Ascending aorta (tissue), 2 donors: ENCODE measurements at regions not wholly inside any gene's neighbourhood (a gene's known extent, or its start where the extent isn't known, plus 50 kb on each side); places are given as distances from the start of the nearest gene placed in this dataset.

ENCODE experiments used
- DNase-seq, 2 donors: peaks; one replicate each; pipeline ENCODE4 v3.0.0-alpha.2; 2019; ENCODE audit warnings: low spot score in 2 of 2
- H3K27ac ChIP-seq, 2 donors: fragments of 200-600 bp; sonication (generic); one replicate each; pipeline ENCODE4 v1.5.1; 2016 to 2017; ENCODE audit warnings: mild to moderate bottlenecking in 1 of 2
- H3K27me3 ChIP-seq: fragments of 200-600 bp; sonication (generic); one replicate; pipeline ENCODE4 v1.5.1; 2017
- H3K36me3 ChIP-seq, 2 donors: fragments of 200-600 bp; sonication (generic); one replicate each; pipeline ENCODE4 v1.5.1; 2016
- H3K4me1 ChIP-seq, 2 donors: fragments of 200-600 bp; sonication (generic); one replicate each; pipeline ENCODE4 v1.5.1; 2016 to 2017; ENCODE audit warnings: mild to moderate bottlenecking in 1 of 2
- H3K4me3 ChIP-seq, 2 donors: fragments of 200-600 bp; sonication (generic); one replicate each; pipeline ENCODE4 v1.5.1; 2016 to 2017; ENCODE audit warnings: mild to moderate bottlenecking in 1 of 2
- H3K9me3 ChIP-seq, 2 donors: fragments of 200-600 bp; sonication (generic); one replicate each; pipeline ENCODE4 v1.5.1; 2016
- intact Hi-C: fragments of 100-400 bp; cut with DNase I; formaldehyde crosslinking; loops from one replicate; pipeline ENCODE4 v1.15.1; 2023
- TF ChIP-seq, protein P1 (sequence below), 3 experiments: fragments of 200-600 bp in 2 of 3; fragments of 450-650 bp in 1 of 3; sonication (generic) in 2 of 3; IDR thresholded peaks; one replicate each; pipeline ENCODE4 v1.5.1; 2016 to 2019; ENCODE audit warnings: antibody characterized with exemption in 3 of 3, mild to moderate bottlenecking in 1 of 3, moderate library complexity in 1 of 3

DNA sequence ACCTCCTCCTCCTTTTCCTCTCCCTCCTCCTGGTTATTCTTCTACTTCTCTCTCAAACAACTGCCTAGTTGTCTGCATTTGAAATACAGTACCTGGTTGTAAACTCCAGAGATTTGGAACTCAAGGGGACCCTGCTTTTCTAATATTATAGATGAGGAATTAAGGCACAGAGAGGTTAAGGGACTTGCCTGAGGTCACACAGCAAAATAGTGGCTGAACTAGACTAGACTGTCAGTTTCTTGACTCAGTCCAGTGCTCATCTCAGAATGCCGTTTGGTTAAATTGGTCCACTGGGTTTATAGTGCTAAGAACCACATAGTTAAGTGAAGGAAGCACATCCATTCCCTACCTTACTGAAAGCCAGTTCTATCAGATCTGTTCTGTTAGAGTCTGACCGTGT, 105.9 kb upstream of the VASH1 start:
- TF ChIP-seq, protein P1, sequence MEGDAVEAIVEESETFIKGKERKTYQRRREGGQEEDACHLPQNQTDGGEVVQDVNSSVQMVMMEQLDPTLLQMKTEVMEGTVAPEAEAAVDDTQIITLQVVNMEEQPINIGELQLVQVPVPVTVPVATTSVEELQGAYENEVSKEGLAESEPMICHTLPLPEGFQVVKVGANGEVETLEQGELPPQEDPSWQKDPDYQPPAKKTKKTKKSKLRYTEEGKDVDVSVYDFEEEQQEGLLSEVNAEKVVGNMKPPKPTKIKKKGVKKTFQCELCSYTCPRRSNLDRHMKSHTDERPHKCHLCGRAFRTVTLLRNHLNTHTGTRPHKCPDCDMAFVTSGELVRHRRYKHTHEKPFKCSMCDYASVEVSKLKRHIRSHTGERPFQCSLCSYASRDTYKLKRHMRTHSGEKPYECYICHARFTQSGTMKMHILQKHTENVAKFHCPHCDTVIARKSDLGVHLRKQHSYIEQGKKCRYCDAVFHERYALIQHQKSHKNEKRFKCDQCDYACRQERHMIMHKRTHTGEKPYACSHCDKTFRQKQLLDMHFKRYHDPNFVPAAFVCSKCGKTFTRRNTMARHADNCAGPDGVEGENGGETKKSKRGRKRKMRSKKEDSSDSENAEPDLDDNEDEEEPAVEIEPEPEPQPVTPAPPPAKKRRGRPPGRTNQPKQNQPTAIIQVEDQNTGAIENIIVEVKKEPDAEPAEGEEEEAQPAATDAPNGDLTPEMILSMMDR (IDR thresholded peaks at IDR 0.05), result no peak
- Histone ChIP-seq H3K4me3 (no peak overlapping the region), H3K27me3 (no peaks in the 10 kb centered on the region), H3K27ac (no peak overlapping the region), H3K36me3 (no peaks in the 10 kb centered on the region), H3K9me3 (peaks cover 0 to 23% of the 10 kb centered on the region in 2 donors), H3K4me1 (no peaks in the 10 kb centered on the region)
- DNase-seq, result no peak
- intact Hi-C loops, result no loop called here

DNA sequence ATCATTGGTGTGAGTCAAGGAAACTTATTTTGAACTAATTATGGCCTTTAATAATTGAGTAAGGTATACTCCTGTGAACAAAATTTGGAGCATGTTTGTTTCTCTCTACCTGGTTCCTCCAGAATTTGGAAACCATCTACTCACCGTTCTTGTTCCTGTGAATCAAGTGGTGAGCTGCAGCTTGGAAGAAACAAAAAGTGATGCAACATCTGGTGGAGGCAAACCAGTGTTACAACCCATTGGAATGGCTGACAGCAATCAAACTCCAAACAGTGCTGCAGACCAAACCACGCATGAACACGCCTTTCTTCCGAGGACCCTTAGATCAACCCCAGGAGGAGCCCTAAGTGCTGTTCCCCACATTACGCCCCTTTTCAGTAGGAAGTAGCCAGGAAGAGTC, 104.7 kb upstream of the VASH1 start:
- Histone ChIP-seq H3K27ac (no peak overlapping the region), H3K4me1 (no peaks in the 10 kb centered on the region), H3K36me3 (no peaks in the 10 kb centered on the region), H3K27me3 (no peaks in the 10 kb centered on the region), H3K4me3 (no peak overlapping the region), H3K9me3 (peaks cover 0 to 23% of the 10 kb centered on the region in 2 donors)
- intact Hi-C loops, result no loop called here
- DNase-seq, result no peak
- TF ChIP-seq, protein P1 (IDR thresholded peaks at IDR 0.05), result no peak

DNA sequence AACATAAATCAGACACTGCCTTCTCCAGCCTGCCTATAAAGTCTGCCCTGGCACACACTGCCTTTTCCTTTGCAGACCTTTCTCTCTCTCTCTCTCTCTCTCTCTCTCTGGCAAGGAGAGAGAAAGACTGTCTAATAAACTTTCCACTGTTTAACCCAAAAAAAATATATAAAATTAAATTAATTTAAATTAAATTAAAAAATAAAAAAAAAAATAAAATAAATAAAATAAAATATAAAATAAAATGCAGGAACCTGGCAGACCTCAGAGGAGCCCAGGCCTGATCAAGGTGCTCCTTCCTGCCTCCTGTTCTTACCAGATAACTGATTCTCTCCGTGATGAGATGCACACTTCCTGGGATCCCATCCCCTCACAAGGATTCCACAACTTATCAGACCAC, 103.9 kb upstream of the VASH1 start:
- Histone ChIP-seq H3K36me3 (no peaks in the 10 kb centered on the region), H3K27ac (no peak overlapping the region), H3K9me3 (peaks cover 0 to 23% of the 10 kb centered on the region in 2 donors), H3K4me3 (no peak overlapping the region), H3K4me1 (no peaks in the 10 kb centered on the region), H3K27me3 (no peaks in the 10 kb centered on the region)
- TF ChIP-seq, protein P1 (IDR thresholded peaks at IDR 0.05), result no peak
- no peak for DNase-seq
- intact Hi-C loops, result no loop called here

DNA sequence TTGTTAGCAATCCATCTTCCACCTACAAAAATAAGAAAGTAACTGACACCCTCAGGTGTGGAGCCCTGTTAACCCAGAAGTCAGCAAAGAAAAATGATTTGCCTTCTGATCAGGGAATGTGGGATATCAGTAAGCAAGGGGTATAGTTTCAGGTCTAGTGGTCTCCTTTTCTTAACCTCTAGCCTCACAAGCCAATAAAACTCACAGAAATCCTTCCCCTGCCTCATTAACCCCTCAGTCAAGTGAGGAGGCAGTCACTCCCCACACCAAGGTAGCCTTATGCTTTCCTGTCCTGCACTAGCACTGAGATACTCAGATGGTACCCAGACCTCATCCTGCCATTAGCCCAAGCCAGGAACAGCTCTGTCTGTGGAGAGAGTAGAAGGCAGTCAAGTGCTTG, 103.4 kb upstream of the VASH1 start:
- no peak for DNase-seq
- TF ChIP-seq, protein P1 (IDR thresholded peaks at IDR 0.05), result no peak
- no peak overlapping the region for H3K27ac ChIP-seq
- no peaks in the 10 kb centered on the region for H3K27me3 ChIP-seq
- intact Hi-C loops, result no loop called here
- no peaks in the 10 kb centered on the region for H3K36me3 ChIP-seq
- H3K4me1 ChIP-seq, result no peaks in the 10 kb centered on the region
- H3K4me3 ChIP-seq, result no peak overlapping the region
- peaks cover 0 to 23% of the 10 kb centered on the region in 2 donors for H3K9me3 ChIP-seq

DNA sequence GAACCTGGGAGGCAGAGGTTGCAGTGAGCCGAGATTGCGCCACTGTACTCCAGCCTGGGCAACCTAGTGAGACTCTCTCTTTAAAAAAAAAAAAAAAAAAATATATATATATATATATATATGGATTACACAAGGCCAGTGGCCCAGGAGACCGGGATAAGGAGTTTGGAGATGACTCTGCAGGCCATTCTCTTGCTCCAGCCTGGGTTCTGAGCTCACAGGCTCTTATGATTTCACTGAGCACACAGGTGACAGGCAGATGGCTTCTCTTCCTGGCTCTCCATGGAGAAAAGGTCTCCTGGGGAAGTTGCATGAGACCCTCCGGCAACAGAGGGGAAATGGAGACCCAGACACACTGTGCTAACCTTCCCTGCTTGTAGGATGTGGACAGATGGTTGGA, 98.7 kb upstream of the VASH1 start:
- Histone ChIP-seq H3K36me3 (no peaks in the 10 kb centered on the region), H3K27ac (no peak overlapping the region), H3K9me3 (peaks cover 0 to 22% of the 10 kb centered on the region in 2 donors), H3K4me3 (no peak overlapping the region), H3K4me1 (no peaks in the 10 kb centered on the region), H3K27me3 (no peaks in the 10 kb centered on the region)
- no peak for DNase-seq
- TF ChIP-seq, protein P1 (IDR thresholded peaks at IDR 0.05), result no peak
- intact Hi-C loops, result no loop called here

DNA sequence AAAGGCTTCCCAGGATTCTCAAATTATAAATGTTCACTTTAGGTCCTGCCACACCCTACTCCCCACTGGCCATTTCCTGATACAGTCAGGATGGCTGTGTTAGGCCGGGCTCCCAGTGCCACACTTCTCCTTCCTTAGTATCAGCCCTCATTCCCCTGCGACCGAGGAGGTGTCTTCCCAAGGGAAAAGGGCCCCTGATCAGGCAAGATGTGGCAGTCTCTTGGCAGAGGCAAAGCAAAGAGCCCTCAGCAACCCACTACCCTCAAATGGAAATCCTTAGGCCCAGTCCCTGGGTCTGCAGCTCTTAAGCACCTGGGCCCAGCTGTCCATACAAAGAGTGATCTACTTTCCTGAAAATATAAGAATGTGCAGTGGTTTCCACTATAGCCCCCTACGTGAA, 96.5 kb upstream of the VASH1 start:
- Histone ChIP-seq H3K9me3 (peaks cover 6 to 17% of the 10 kb centered on the region in 2 donors), H3K27me3 (no peaks in the 10 kb centered on the region), H3K27ac (no peak overlapping the region), H3K4me3 (no peak overlapping the region), H3K36me3 (no peaks in the 10 kb centered on the region), H3K4me1 (no peaks in the 10 kb centered on the region)
- DNase-seq, result no peak
- intact Hi-C loops, result no loop called here
- TF ChIP-seq, protein P1 (IDR thresholded peaks at IDR 0.05), result no peak
